ACHN (cell line): ENCODE measurements at regions not wholly inside any gene's neighbourhood (a gene's known extent, or its start where the extent isn't known, plus 50 kb on each side); places are given as distances from the start of the nearest gene placed in this dataset.

Experiments used
- DNase-seq: peaks from one replicate; pipeline ENCODE4 v3.0.0-alpha.2; 2015
- in situ Hi-C: cut with HindIII; loops from 2 replicates; pipeline ENCODE4 v1.10.0; 2017; ENCODE audit warnings: low sequenced_read_pairs, low pct_ligation_motif_present, low pct_unique_long_range_greater_than_20kb

GRCh38 chr14:104371917-104372316, 207.6 kb upstream of the C14orf180 start:
- DNase-seq = no peak
- in situ Hi-C loops = no loop called here

- no peak for DNase-seq
- in situ Hi-C loops = no loop called here
Observed at GRCh38 chr14:104372390-104373054, 207.0 kb upstream of the C14orf180 start.

- in situ Hi-C loops = no loop called here
Observed at GRCh38 chr14:104373055-104373854, 206.3 kb upstream of the C14orf180 start.

GRCh38 chr14:104373855-104374717, 205.5 kb upstream of the C14orf180 start:
- in situ Hi-C loops = no loop called here

More at GRCh38 chr14:104373055-104373854, 206.3 kb upstream of the C14orf180 start:
- no peak for DNase-seq

GRCh38 chr14:104374718-104375080, 204.9 kb upstream of the C14orf180 start:
- DNase-seq = no peak
- in situ Hi-C loops = no loop called here

More at GRCh38 chr14:104373855-104374717, 205.5 kb upstream of the C14orf180 start:
- DNase-seq = no peak

GRCh38 chr14:104375551-104376201, 203.9 kb upstream of the C14orf180 start:
- no peak for DNase-seq
- in situ Hi-C loops = no loop called here

GRCh38 chr14:104376202-104377140, 203.1 kb upstream of the C14orf180 start:
- no peak for DNase-seq
- in situ Hi-C loops = no loop called here

- no peak for DNase-seq
- in situ Hi-C loops = no loop called here
Observed at GRCh38 chr14:104377256-104377655, 202.3 kb upstream of the C14orf180 start.

GRCh38 chr14:104378698-104379113, 200.9 kb upstream of the C14orf180 start:
- DNase-seq = no peak
- in situ Hi-C loops = no loop called here

GRCh38 chr14:104382361-104383087, 197.0 kb upstream of the C14orf180 start:
- in situ Hi-C loops = no loop called here
- no peak for DNase-seq

- in situ Hi-C loops = no loop called here
- DNase-seq = no peak
Observed at GRCh38 chr14:104383088-104383995, 196.2 kb upstream of the C14orf180 start.

- in situ Hi-C loops = no loop called here
- DNase-seq = no peak
Observed at GRCh38 chr14:104383996-104384775, 195.4 kb upstream of the C14orf180 start.

GRCh38 chr14:104384776-104385071, 194.8 kb upstream of the C14orf180 start:
- no peak for DNase-seq
- in situ Hi-C loops = no loop called here

GRCh38 chr14:104385111-104385510, 194.5 kb upstream of the C14orf180 start:
- in situ Hi-C loops = no loop called here
- DNase-seq = no peak

GRCh38 chr14:104385531-104386101, 193.9 kb upstream of the C14orf180 start:
- in situ Hi-C loops = no loop called here
- no peak for DNase-seq
